Kidney (tissue), 13 donors: ENCODE measurements at regions not wholly inside any gene's neighbourhood (a gene's known extent, or its start where the extent isn't known, plus 50 kb on each side); places are given as distances from the start of the nearest gene placed in this dataset.
"Not testable (repeated sequence)": the region's sequence is repeated elsewhere in the genome, so short reads cannot be mapped to it uniquely, and the experiment has no call there.

Experiments used
- DNase-seq, 5 donors: peaks; one replicate each; pipeline ENCODE4 v3.0.0-alpha.2; 2013 to 2020
- FAIRE-seq: peaks from 2 replicates; lab custom pipeline; 2012; peaks lifted over from hg19 to GRCh38; lab: Jason Lieb, UNC
- H3K27ac ChIP-seq, 2 donors: one replicate each; pipeline ENCODE4 v1.7.0; 2013; ENCODE audit warnings: low read depth in 2 of 2, low read length in 2 of 2, inconsistent platforms in 1 of 2
- H3K27me3 ChIP-seq: one replicate; pipeline ENCODE4 v1.7.1; 2013; ENCODE audit warnings: low read length, inconsistent platforms; ENCODE audit not compliant: control insufficient read depth, insufficient read depth
- H3K36me3 ChIP-seq, 3 donors: one replicate each; pipeline versions ENCODE4 v1.7.0 to v1.7.1; 2013; ENCODE audit warnings: low read length in 3 of 3, control low read depth in 1 of 3, inconsistent platforms in 1 of 3; ENCODE audit not compliant: insufficient read depth in 3 of 3, control insufficient read depth in 2 of 3
- H3K4me1 ChIP-seq, 3 donors: one replicate each; pipeline versions ENCODE4 v1.7.0 to v1.7.1; 2013; ENCODE audit warnings: low read length in 3 of 3, inconsistent platforms in 1 of 3, low read depth in 1 of 3; ENCODE audit not compliant: control insufficient read depth in 2 of 3, insufficient read depth in 2 of 3
- H3K4me3 ChIP-seq, 3 donors: one replicate each; pipeline versions ENCODE4 v1.7.0 to v1.8.1; 2013; ENCODE audit warnings: low read length in 3 of 3, control low read depth in 1 of 3, inconsistent platforms in 1 of 3
- H3K9ac ChIP-seq, 3 donors: one replicate each; pipeline versions ENCODE4 v1.7.0 to v1.7.1; 2013; ENCODE audit warnings: low read length in 3 of 3, control low read depth in 1 of 3, inconsistent platforms in 1 of 3
- H3K9me3 ChIP-seq, 3 donors: one replicate each; pipeline versions ENCODE4 v1.7.0 to v1.7.1; 2013; ENCODE audit warnings: low read length in 3 of 3, control low read depth in 1 of 3, inconsistent platforms in 1 of 3; ENCODE audit not compliant: control insufficient read depth in 2 of 3, insufficient read depth in 1 of 3
- CTCF ChIP-seq: IDR thresholded peaks from 3 replicates; pipeline ENCODE4 v1.5.1; 2012; ENCODE audit warnings: mild to moderate bottlenecking, moderate library complexity, borderline replicate concordance; ENCODE audit not compliant: insufficient read depth; ENCODE audit errors: extremely low read depth
- intact Hi-C: fragments of 100-400 bp; cut with DNase I; formaldehyde crosslinking; loops from one replicate; pipeline ENCODE4 v1.11.1; 2022
- donor health status: control.
- donor health status: control.
- donor health status: control.
- donor health status: control.
- donor health status: control.
- donor health status: DM: yes; HTN: yes; CAD: no.
- donor health status: Normal renal cell carcinoma (clear cell type).

GRCh38 chr15:30827625-30828303, 76.0 kb upstream of the FAN1 start:
- no peaks in the 10 kb centered on the region for H3K4me1 ChIP-seq
- no peak for TF ChIP-seq CTCF
- no peaks in the 10 kb centered on the region for H3K36me3 ChIP-seq
- intact Hi-C loops: no loop called here
- DNase-seq: no peak
- no peaks in the 10 kb centered on the region for H3K27me3 ChIP-seq
- no peak overlapping the region for H3K27ac ChIP-seq
- H3K9ac ChIP-seq: no peak overlapping the region
- FAIRE-seq: no peak
- H3K4me3 ChIP-seq: no peak overlapping the region
- no peaks in the 10 kb centered on the region for H3K9me3 ChIP-seq

DNA sequence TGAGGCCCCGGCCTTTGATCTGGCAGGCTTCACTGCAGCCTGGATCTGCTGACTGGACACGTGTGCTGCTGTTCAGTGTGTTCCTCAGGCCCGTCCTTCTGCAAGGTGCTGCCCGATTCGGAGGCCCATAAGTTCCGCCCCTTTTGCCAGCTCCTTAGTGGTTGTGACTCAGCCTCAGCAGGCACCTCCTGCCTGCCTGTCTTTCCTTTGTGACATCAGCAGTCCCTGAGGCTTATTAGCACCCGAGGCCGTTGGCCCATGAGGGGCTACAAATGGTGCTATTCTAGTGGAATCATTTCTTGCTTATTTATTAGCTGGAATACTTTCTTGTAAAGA, 75.4 kb upstream of the FAN1 start:
- H3K36me3 ChIP-seq, DNase-seq, H3K4me3 ChIP-seq, H3K9me3 ChIP-seq, H3K9ac ChIP-seq, H3K27ac ChIP-seq, H3K27me3 ChIP-seq, FAIRE-seq, intact Hi-C loops, H3K4me1 ChIP-seq: not testable (repeated sequence)

DNA sequence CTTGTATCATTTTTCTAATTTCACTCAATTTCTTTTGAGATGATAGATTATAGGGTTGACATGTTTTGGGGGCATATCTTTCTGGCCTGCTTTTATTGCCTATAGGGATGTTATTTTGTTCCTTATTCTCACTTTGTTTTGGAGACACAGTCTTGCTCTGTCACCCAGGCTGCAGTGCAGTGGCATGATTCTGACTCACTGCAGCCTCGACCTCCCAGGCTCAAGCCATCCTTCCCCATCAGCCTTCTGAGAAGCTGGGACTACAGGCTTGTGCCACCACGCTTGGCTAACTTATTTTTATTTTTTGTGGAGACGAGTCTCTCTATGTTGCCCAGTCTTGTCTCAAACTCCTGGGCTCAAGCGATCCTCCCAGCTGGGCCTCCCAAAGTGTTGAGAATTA, 72.8 kb upstream of the FAN1 start:
- H3K4me1 ChIP-seq: no peaks in the 10 kb centered on the region
- no peak for DNase-seq
- no peak overlapping the region for H3K4me3 ChIP-seq
- no peaks in the 10 kb centered on the region for H3K27me3 ChIP-seq
- H3K9ac ChIP-seq: no peak overlapping the region
- H3K36me3 ChIP-seq: no peaks in the 10 kb centered on the region
- no peak overlapping the region for H3K27ac ChIP-seq
- TF ChIP-seq CTCF: no peak
- no peak for FAIRE-seq
- H3K9me3 ChIP-seq: no peaks in the 10 kb centered on the region
- intact Hi-C loops: no loop called here

GRCh38 chr15:30833379-30833778, 70.3 kb upstream of the FAN1 start:
- H3K9ac ChIP-seq, H3K27me3 ChIP-seq, H3K4me3 ChIP-seq, H3K9me3 ChIP-seq, H3K27ac ChIP-seq, intact Hi-C loops, FAIRE-seq, H3K4me1 ChIP-seq, H3K36me3 ChIP-seq, DNase-seq: not testable (repeated sequence)

DNA sequence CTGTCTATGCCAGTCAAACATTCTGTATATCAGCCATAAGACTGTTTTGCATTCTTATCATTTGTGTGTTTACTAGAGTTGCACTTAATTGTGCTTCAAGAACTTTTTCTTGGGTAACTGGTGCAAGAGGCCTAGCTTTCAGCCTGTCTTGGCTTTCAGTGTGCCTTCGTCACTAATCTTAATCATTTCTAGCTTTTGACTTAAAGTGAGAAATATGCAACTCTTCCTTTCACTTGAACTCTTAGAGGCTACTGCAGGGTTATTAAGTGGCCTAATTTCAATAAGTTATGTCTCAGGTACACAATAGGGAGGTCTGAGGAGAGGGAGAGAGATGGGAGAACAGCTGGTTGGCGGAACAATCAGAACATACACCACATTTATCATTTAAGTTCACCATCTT, 62.1 kb upstream of the FAN1 start:
- H3K4me1 ChIP-seq, H3K9me3 ChIP-seq, H3K4me3 ChIP-seq, H3K27ac ChIP-seq, H3K9ac ChIP-seq, intact Hi-C loops, DNase-seq, H3K27me3 ChIP-seq, FAIRE-seq, H3K36me3 ChIP-seq: not testable (repeated sequence)

DNA sequence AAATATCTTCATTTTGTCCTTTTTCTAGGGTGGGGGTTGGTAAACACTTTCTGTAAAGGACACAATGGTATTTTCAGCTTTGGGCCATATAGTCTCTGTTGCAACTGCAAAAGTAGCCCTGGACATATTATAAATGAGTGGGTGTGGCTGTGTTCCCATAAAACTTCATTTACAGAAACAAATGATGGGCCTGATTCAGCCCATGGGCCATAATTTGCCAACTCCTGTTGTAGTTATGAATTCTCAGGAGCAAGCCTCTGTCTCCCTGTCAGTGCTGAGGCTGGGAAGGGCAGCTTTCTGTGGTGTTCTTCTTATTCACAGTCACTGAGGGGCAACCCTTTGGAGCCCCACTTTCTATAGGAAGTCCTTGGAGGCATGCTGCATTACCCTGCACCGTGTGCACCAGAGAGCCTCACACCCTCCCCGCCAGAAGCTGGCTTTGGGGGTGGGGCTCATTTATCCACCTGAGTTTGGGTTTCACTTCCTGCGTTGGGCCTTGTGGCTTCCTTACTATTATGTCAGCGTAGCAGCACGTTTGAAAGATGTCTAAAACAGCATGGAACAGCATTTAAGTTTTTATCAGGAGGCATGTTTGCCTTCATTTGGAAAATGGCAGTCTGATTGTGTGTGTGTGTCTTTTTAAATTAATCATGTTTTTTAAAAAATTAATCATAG, 60.8 kb upstream of the FAN1 start:
- FAIRE-seq, H3K9ac ChIP-seq, intact Hi-C loops, H3K27me3 ChIP-seq, DNase-seq, H3K9me3 ChIP-seq, H3K4me3 ChIP-seq, H3K36me3 ChIP-seq, H3K27ac ChIP-seq, H3K4me1 ChIP-seq: not testable (repeated sequence)

DNA sequence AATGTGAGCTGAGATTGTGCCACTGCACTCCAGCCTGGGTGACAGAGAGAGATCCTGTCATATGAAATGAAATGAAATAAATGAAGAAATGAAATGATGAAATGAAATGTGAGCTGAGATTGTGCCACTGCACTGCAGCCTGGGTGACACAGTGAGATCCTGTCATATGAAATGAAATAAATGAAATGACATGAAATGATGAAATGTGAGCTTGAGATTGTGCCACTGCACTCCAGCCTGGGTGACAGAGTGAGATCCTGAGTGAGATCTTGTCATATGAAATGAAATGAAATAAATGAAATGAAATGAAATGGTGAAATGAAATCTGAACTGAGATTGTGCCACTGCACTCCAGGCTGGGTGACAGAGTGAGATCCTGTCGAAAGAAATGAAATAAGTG, 58.2 kb upstream of the FAN1 start:
- H3K27ac ChIP-seq, H3K9ac ChIP-seq, H3K4me1 ChIP-seq, H3K27me3 ChIP-seq, H3K9me3 ChIP-seq, H3K36me3 ChIP-seq, FAIRE-seq, H3K4me3 ChIP-seq, DNase-seq, intact Hi-C loops: not testable (repeated sequence)
